T47D (cell line): ENCODE measurements at regions not wholly inside any gene's neighbourhood (a gene's known extent, or its start where the extent isn't known, plus 50 kb on each side); places are given as distances from the start of the nearest gene placed in this dataset.

ENCODE experiments used
- DNase-seq, 2 experiments: peaks; one replicate each; pipeline versions ENCODE4 v3.0.0 to v3.0.0-alpha.2; 2011 to 2012; ENCODE audit warnings: low read depth in 1 of 2, low spot score in 1 of 2
- JUND ChIP-seq: IDR thresholded peaks from 2 replicates; pipeline ENCODE4 v1.6.1; 2012; ENCODE audit warnings: low read depth
- in situ Hi-C: cut with HindIII; loops from 2 replicates; pipeline ENCODE4 v1.10.0; 2016; ENCODE audit warnings: low sequenced_read_pairs, low pct_unique_long_range_greater_than_20kb

DNA sequence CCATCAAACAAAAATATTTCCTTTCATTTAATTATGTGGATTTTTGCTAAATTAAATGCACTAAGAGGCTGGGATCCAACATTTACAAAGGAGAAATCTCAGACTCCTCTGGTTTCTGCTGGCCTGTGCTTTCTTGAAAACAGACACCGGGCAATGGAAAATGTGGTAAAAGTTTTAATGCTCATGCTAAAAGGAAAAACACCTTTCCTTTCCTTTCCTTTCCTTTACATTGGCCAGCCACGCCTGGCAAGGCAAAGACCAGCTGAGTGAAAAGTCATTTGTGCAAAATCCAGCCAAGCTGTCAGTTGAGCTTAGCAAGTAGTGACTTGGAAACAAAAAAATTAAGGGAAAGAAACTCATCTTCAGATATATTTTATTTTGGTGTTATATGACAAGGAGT lies 240.3 kb downstream of the LACC1 start:
- in situ Hi-C loops = no loop called here
- DNase-seq = no peak
- no peak for TF ChIP-seq JUND

DNA sequence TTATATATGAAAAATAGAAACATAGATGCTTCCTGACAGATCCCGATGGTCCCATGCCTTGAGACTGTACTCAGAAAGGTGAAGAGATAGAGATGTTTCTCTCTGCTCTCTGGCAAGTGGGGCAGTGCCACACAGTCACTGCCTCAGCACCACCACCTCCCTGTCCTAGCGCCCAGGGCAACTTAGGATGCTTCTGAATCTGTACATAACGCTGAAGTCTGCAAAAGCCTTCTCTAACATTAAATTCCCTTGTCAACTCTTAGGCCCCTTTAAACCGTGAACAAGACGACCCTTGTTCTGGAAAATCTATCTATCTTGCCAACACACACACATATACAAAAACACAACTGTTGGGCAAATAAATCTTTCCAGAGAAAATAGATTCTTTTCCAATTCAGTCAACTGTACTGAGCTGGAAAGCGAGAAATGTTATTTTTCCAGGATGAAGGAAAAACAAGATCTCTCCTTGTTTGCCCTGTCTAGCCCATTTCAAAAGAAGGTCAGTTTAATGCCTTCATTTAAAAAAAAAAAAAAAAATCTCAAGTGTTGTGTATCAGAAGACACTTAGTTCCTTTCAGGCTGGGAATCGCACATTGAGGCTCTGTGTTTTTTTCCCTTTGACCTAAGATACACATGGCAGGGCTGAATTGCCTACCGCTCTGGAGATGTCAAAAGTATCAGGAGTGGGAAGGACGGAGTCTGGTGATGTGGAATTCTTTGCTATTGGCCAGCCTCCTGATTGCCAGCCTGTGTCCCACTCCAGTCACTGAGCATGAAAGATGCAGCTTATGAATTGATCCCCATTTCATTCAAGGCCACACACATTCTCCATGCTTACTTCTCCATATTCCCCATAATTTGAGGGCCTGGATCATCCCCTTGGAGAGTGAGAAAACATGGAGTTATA lies 241.4 kb downstream of the LACC1 start:
- in situ Hi-C loops = no loop called here
- TF ChIP-seq JUND = no peak
- DNase-seq = no peak

DNA sequence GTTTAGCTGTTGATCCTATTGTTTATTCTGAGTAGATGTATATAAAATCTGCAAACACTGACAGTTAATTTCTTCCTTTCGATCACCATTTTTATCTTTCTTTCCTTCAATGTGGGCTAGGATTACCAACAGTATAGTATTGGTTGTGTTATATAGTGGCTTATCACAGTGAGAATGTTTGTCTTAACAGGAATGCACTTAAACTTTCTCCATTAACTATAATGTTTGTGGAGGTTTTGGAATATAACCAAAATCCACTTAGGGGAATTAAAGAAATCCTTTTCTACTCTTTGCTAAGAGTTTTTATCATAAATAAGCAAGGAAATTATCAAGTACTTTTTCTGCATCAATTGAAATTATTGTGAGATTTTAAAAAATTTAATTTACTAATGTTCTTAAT lies 244.6 kb downstream of the LACC1 start:
- TF ChIP-seq JUND = no peak
- DNase-seq = no peak
- in situ Hi-C loops = no loop called here

DNA sequence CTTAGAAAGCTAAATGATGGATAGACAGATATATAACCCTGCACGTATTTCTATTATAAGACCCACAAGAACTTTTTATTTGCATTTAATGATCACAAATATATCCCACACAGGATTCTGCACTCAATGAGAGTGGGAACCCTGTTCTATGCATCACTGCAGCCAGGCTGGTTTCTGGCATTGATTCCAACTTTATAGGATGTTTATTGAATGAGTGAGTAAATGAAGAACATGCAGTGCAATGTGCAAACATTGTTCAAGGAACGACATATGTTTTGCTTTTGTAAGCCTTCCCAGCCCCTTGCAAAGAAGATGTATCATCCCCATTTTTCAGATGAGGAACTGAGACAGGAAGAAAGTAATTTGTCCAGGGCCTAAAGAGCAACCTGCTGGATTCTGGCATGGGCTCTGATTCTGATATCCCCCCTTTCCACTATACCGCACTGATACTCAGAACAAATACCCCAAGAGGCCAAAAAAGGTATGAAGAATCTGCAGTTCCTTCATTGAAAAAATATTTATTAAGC lies 246.3 kb downstream of the LACC1 start:
- no peak for TF ChIP-seq JUND
- in situ Hi-C loops = no loop called here
- no peak for DNase-seq

DNA sequence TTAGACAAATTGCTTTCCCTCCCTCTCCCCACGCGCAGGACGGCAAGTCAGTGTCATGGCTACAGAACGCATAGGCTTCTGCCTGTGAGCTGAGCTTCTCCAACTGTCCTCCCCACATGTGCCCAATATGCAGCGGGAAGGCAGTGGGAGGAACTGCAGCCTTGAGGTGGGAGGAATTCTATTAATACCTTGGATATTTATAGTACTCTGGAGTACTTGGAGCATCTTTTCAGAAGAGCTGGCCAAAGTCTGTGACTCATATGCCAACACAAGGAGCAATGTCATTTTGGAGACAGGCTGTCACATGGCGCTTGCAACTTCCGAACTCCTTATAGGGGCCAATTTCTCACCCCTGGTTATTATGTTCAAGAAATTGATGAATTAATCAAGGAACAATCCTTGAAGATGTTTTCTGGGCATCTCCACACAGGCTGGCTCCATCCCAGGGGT lies 245.0 kb upstream of the SERP2 start:
- no peak for DNase-seq
- no peak for TF ChIP-seq JUND
- in situ Hi-C loops = no loop called here

DNA sequence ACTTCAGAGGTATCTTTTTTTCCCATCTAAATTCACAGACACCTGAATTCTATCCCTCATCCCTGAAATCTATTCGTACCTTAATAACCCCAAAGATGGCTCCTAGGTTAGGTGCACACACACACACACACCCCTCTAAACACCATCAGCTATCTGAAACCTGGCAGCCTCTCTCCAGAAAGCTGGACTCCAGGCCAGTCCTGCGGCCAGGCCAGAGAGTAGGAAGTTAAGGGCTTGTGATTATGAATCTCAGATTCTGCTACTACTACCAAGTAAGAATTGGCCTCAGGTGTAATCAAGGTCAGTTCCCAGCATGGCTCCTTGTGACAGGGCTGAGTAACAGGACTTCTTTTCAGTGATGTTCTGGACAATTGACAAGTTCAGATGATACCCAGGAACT lies 244.2 kb upstream of the SERP2 start:
- in situ Hi-C loops = no loop called here
- DNase-seq = no peak
- no peak for TF ChIP-seq JUND

DNA sequence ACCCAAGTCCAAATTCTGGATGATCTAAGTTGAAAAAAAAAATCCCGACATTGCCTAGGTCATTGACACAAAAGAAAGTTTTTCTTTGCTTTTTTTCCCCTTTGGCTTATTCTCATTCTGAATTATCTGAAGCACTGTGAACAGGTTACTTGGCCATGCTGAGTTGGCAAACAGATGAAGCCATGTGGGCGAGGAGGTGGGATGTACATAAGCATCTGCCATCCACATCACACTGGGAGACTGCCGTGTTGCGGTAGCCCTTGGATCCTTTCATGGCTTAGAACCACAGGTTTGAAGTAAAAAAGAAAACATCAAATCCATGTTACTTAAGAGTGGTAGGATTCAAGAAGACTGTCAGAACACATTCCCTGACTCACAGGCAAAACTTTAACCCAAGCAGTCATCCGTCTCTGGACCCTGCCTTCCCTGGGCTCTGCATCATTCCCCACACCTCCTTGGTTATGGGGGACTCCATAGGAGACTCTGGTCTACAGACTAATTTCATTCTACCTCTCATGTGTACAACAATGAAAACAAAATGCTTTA lies 242.5 kb upstream of the SERP2 start:
- no peak for DNase-seq
- in situ Hi-C loops = no loop called here
- TF ChIP-seq JUND = no peak

DNA sequence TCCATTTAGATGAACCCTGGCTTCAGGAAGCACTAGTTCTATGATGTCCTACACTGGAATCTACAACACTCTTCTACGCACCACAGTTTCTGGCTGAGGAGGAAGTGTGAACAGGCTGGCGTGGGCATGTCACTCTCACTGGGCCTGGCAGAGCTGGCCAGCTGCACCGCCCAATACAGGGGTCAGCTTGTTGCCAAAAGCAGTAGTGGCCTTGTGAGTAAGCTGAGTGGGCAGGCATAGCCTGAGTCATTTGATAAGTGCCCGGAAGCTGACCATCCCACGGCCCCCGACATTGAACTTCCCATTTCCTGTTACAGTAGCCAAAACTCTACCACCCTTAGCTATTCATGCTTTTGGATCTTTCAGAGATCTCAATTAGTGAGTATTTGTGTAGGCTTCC lies 240.9 kb upstream of the SERP2 start:
- in situ Hi-C loops = no loop called here
- no peak for DNase-seq
- TF ChIP-seq JUND = no peak

DNA sequence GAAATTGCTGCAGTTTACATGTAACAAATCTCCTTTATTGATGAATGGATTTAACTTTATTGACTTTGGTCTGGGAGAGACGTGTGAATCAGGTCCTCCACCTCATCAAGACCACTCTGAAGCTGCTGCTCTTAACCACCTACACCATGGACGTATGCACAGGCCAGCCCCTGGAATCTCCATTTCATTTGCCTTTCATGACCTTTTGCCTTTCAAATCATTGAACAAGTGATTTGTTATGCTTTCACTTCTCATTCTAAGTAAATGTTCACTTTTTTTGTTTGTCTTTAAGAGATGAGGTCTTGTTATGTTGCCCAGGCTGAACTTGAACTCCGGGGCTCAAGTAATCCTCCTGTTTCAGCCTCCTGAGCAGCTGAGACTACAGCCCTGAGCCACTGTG lies 240.0 kb upstream of the SERP2 start:
- DNase-seq = no peak
- in situ Hi-C loops = no loop called here
- no peak for TF ChIP-seq JUND

DNA sequence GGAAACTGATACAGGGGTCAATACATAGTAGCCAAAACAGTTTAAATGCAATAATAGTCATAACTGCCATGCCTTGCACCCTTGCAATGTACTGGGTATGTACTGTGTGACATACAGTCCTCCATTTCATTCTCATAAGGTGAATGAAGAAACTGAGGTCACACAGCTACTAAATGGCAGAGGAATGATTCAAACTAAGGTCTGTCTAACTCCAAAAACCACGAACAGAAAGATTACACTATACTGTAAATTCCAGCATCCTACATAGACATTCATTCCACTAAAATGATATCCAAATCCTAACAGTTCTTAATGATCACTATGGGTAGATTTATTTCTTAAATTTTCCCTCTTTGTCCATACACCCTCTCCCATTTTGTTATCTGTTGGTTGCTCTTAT lies 238.1 kb upstream of the SERP2 start:
- in situ Hi-C loops = no loop called here
- no peak for TF ChIP-seq JUND
- DNase-seq = no peak

DNA sequence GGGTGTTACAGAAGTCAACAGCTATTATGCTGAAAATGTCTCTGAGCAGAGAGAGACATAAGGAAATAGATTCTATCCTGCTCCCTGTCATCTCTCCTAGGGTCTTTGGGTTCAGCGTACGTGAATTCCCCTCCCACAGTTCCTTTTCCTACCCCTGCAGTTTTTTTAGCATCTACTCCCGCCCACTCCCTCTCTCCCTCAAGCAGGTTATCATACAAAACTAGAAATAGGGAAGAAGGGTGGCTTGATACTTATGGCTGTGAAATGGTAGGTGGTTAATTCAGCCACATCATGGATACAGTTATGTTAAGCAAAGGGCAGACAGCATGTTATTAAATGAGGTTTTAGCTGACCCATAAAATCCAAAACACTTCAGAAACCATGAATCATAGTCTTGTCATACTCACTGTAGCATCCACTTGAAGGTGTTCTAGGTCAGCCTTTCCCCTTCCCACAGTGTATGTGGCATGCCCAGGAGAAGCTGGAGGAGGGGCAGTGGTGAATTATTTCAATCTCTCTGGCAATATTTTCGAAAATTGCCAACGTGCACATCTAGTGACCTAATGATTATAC lies 236.8 kb upstream of the SERP2 start:
- no peak for TF ChIP-seq JUND
- in situ Hi-C loops = no loop called here
- no peak for DNase-seq

DNA sequence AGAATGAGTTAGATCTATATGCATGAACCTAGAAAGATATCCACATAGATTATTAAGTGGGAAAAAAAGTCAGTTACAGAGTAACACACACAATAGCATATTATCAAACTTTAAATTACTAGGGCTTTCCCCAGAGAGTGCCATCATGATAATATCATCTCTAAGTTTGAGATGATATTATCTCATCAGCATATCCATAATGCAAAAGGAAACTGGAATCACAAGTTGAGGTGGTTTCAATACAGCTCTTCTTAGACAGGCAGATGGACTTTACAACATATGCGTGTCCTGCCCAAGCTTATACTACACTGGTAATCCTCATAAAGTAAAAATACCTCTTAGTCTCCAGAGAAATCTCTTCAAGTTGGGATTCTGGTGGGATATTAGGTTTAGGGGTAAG lies 236.2 kb upstream of the SERP2 start:
- in situ Hi-C loops = no loop called here
- no peak for DNase-seq
- no peak for TF ChIP-seq JUND

DNA sequence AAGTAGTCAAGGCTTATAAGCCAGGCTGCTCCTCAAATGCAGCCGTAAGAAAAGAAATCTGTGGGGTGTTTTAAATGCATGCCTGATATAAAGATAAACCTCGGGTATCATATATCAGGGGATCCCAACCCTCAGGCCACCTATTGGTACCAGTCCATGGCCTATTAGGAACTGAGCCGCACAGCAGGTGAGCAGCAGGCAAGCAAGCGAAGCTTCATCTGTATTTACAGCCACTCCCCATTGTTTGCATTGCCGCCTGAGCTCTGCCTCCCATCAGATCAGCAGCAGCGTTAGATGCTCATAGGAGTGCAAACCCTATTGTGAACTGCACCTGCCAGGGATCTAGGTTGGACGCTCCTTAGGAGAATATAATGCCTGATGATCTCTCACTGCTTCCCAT lies 233.5 kb upstream of the SERP2 start:
- peak in 1 of 2 experiments; percentile 35 for DNase-seq
- no peak for TF ChIP-seq JUND
- in situ Hi-C loops = no loop called here
